GM15510 (cell line): ENCODE measurements at regions not wholly inside any gene's neighbourhood (a gene's known extent, or its start where the extent isn't known, plus 50 kb on each side); places are given as distances from the start of the nearest gene placed in this dataset.

Experiments used
- POLR2A ChIP-seq: IDR thresholded peaks from 3 replicates; pipeline ENCODE4 v1.6.1; 2011; ENCODE audit warnings: borderline replicate concordance; ENCODE audit not compliant: insufficient read length; ENCODE audit errors: extremely low read depth

GRCh38 chr13:31853643-31854326 is 114.5 kb downstream of the RXFP2 start:
- TF ChIP-seq POLR2A: no peak

- no peak for TF ChIP-seq POLR2A
Observed at GRCh38 chr13:31859571-31859970, 120.2 kb downstream of the RXFP2 start.

GRCh38 chr13:31860002-31860401 is 120.7 kb downstream of the RXFP2 start:
- TF ChIP-seq POLR2A: no peak

GRCh38 chr13:31862828-31863227 is 123.5 kb downstream of the RXFP2 start:
- no peak for TF ChIP-seq POLR2A

- no peak for TF ChIP-seq POLR2A
Observed at GRCh38 chr13:31864307-31864706, 125.0 kb downstream of the RXFP2 start.

- no peak for TF ChIP-seq POLR2A
Observed at GRCh38 chr13:31866099-31866498, 126.8 kb downstream of the RXFP2 start.

- TF ChIP-seq POLR2A: no peak
Observed at GRCh38 chr13:31867709-31868108, 128.4 kb downstream of the RXFP2 start.

GRCh38 chr13:31869582-31869981 is 130.3 kb downstream of the RXFP2 start:
- no peak for TF ChIP-seq POLR2A

- TF ChIP-seq POLR2A: no peak
Observed at GRCh38 chr13:31870511-31870910, 131.2 kb downstream of the RXFP2 start.

- TF ChIP-seq POLR2A: no peak
Observed at GRCh38 chr13:31873145-31873544, 133.8 kb downstream of the RXFP2 start.

GRCh38 chr13:31875134-31875533 is 135.8 kb downstream of the RXFP2 start:
- TF ChIP-seq POLR2A: no peak

- no peak for TF ChIP-seq POLR2A
Observed at GRCh38 chr13:31878052-31878451, 138.7 kb downstream of the RXFP2 start.

- TF ChIP-seq POLR2A: no peak
Observed at GRCh38 chr13:31878495-31878894, 139.2 kb downstream of the RXFP2 start.

GRCh38 chr13:31878955-31879354 is 139.6 kb downstream of the RXFP2 start:
- no peak for TF ChIP-seq POLR2A

- no peak for TF ChIP-seq POLR2A
Observed at GRCh38 chr13:31880851-31881494, 141.6 kb downstream of the RXFP2 start.

GRCh38 chr13:31881495-31881882 is 142.2 kb downstream of the RXFP2 start:
- no peak for TF ChIP-seq POLR2A
